Activated T-helper 1 cell treated with Interleukin-2 at 50 U/mL for 16 hours (primary cell): ENCODE measurements at regions not wholly inside any gene's neighbourhood (a gene's known extent, or its start where the extent isn't known, plus 50 kb on each side); places are given as distances from the start of the nearest gene placed in this dataset.
"Not testable (repeated sequence)": the region's sequence is repeated elsewhere in the genome, so short reads cannot be mapped to it uniquely, and the experiment has no call there.

Source experiments
- DNase-seq: peaks from one replicate; pipeline ENCODE4 v3.0.0-alpha.2; 2020; ENCODE audit warnings: low read depth

- DNase-seq, result no peak
Observed at GRCh38 chr1:58836408-58836807, 52.6 kb upstream of the JUN start.

DNA sequence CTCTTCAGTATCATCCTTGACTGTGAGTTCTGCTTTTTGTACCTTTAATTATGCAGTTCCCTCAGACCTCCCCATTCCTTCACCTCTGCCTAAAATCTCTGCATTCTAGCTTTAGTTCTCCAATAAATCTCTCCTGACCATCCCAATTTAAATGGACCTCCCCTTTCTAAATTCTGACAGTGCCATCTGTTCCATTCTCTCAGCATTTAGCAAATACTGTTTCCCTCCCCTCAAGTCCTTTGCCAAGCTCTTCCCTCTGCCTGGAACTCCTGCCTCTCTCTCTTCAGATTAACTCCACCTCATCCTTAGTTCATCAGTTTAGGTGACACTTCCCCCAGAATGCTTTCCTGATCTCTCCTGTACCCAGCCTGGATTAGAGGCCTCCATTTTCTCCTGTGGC is 54.0 kb upstream of the JUN start:
- no peak for DNase-seq

GRCh38 chr1:58839147-58839795 is 55.4 kb upstream of the JUN start:
- DNase-seq, result no peak

DNA sequence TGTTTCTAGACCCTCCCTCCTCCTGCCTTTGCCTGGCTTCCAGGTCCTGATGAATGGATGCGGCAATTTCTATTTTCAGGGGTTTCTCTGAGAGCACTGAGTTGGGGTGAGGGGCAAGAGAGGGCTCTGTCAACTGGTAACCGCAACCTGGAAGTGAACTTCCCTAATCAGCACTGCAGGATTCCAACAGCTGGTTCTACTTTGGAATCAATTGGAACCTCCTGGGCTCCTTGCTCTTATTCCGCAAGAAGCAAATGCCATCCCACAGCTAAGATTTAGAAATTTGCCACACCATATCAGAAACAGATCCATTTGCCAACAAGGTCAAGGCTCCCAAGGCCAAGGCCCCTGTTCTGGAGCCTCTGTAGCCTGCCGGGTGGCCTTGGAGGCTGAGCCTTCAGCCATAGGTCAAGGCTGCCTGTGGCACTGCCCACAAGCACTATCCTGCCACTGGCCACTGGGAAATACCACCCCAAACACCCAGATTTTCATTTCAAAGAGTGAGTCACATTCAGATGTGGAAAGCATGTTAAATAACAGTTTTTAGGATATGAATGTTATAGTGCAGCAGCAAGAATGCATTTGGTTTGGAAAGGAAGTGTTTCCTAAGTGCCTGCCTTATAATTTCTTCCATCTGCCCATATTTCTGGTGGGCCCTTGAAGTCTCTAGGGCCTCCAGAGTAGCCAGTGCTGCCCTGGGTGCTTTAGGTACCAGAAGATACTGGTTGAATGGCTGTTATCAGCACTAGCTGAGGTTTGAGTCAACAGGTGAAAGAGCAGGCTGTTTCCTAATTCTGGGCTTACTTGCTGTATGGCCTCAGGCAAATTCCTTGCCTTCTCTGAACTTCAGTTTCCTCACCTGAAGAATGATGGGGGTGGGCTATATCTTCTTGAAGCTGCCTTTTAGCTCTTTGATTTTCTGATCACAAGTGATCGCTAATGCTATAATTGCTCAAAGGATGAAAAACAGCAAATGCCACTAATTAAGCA is 56.3 kb upstream of the JUN start:
- no peak for DNase-seq

GRCh38 chr1:58841455-58841854 is 57.6 kb upstream of the JUN start:
- no peak for DNase-seq

- no peak for DNase-seq
Observed at GRCh38 chr1:58842941-58843340, 59.1 kb upstream of the JUN start.

DNA sequence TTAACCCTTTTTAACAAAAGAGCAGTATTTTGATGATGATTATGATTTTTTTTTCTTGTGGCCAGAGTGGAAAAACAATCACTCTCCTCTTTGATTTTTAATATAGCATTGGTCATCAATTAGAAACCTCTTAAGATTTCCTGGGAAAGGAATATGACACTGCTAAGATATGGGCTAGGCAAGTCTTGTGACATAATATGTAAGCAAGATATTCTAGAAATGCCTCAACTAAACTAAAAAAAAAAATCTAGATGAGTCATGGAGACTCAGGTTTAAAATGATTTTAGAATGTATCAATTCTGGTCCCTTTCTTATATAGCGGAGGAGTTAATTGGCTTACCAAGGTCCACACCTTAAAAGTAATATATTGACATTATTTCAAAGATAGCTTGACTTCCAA is 60.3 kb upstream of the JUN start:
- DNase-seq, result no peak

- DNase-seq, result no peak
Observed at GRCh38 chr1:58845942-58846341, 62.1 kb upstream of the JUN start.

- no peak for DNase-seq
Observed at GRCh38 chr1:58848818-58849411, 65.1 kb upstream of the JUN start.

GRCh38 chr1:58849551-58849950 is 65.7 kb upstream of the JUN start:
- DNase-seq, result no peak

DNA sequence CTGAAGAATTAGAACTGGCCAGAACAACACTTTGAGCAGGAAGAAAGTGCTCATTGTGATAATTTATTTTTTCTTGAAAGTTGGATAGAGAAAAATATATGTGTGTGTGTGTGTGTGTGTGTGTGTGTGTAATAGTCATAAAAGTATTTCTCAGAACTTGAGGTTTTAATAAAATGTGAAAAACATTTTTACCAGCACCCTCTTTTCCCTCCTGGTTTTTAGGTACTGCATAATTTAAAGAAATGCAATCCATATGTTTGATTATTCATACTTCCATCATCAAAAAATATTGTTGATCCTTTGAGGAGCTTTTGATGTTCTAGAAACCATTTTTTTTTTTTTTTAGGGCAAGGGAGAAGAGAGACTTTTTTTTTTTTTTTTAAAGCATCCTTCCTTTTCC is 66.8 kb upstream of the JUN start:
- DNase-seq, result no peak

DNA sequence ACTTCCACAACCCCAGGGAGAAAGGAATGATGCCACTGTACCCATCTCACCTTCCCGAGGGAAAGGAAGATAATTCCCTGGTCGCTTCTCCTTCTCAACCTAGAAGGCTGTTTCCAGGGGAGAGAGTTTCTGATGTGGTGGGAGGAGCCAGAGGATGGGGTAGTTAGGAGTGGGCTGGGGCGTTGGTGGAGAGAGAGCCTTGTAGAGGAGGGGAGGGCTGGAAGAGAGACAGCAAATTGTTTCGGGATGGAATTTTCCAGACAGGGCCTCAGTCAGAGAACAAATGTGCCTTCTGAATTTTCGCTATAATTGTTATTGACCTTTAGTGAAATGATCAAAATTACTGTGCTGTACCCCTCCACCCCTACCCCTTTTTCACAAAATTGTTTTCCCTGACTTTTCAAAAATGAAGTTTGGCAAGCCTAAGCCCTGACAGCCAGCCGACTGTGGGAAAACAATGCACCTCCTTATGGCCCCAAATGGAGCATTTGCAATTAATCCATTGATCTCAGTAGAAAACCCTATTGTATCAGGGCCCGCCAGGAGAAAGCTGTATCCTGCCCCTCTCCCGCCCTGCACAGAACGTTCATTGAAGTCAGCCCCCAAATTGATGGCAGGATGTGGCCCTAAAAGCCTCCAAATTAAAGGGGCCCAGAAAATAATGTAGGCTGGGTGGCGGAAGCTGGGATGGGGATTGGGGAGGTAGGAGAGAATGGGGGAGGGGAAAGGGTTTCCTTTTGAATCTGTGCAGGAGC is 69.1 kb upstream of the JUN start:
- DNase-seq, result no peak

DNA sequence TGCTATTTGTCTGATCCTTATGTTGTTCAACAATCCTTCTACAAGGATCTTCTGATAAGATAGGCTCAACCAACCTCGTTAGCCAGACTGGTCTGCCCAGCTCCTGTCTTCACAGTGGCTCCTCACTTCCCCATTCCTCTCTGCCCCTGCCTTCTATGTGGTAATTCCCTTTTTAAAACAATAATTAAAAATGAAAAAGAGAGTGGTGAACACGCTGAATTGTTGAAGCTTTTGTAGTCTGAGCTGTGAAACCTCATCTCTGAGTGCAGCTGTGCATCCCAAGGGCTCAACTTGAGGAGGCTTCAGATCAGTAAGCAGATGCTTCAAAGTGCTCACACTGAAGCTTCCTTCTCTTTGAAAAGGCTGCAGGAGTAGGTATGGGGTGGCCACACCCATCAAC is 70.7 kb upstream of the JUN start:
- no peak for DNase-seq

GRCh38 chr1:58855274-58856165 is 71.7 kb upstream of the JUN start:
- no peak for DNase-seq

DNA sequence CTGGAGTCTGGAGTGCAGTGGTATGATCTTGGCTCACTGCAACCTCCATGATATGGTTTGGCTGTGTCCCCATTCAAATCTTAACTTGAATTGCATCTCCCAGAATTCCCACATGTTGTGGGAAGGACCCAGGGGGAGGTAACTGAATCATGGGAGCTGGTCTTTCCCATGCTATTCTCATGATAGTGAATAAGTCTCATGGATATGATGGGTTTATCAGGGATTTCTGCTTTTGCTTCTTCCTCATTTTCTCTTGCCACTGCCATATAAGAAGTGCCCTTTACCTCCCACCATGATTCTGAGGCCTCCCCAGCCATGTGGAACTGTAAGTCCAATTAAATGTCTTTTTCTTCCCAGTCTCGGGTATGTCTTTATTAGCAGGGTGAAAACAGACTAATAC is 72.4 kb upstream of the JUN start:
- DNase-seq, result not testable (repeated sequence)

DNA sequence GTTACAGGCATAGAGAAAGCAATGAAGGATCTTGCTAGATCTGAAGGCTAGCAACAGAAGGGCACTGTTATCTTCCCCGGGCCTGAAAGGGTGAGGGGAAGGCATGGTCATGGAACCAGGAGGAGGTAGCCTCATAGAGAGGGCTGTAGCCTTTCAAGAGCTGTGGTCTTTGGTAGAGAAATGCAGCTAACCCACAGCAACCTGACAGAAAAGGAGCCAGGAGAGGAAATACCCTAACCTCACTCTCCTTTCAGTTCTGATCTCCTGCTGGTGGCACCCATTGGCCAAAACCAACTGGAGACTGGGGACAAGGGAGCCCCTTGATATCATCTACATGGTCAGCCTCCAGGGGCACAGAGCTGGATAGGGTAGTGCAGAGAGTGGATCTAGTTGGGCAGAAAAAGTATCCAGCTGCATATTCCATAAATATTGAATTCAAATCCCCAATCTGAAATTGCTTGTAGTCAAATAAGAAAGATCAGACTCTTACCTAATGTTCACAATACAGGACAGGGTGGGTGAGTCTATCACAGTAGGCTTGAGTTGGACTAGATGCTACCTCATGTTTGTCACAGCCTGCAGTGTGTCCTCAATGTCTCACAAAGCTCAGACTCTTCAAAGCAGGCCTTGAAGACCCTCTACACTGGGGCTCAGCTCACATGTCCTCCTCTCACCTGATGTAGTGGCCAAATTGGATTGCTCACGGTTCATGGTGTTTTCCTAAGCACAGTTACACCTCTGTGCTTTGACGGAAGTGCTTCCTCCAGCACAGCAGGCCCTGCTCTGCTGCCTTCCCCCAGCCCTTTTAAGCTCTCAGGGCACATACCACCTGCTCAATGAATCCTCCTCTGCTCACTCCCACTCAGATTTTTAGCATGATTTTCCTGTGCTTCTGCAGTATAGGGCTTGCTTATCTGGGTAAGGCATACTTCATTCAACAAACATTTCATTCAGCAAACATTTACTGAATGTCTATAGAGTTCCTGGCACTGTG is 74.1 kb upstream of the JUN start:
- peak; percentile 13 for DNase-seq

DNA sequence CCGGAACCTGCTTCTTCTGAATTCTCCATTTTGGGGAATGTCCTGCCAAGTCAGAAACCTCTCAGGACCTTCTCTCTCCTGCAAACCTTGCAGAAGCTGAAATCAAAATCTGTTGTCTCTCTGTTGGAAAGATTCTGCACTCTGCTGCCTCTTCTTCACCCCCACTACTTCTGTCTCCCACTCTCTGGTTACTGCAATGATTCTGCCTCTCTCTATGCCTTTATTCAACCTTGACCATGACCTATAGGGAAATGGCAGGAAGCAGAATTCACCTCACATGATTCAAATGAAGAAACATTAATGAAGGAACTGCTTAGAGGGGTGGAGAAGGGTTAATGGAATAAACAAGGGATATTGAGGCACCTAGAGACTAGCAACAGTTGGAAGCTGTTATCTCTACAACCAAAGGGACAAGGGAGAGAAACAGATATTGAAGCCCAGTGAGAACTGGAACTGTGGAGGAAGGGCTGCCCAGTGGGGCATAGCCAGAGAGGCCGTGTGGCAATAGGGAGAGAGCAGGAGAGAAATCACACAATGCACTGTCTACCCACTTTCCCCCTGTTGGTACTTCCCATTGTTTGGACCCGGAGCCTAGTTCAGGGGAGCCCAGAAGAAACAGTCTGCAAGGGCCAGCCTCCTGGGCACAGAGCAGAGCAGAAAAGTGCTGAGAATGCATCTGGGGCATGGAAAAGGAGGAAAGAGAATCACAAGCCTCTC is 76.1 kb upstream of the JUN start:
- no peak for DNase-seq

GRCh38 chr1:58861076-58861475 is 77.2 kb upstream of the JUN start:
- no peak for DNase-seq

DNA sequence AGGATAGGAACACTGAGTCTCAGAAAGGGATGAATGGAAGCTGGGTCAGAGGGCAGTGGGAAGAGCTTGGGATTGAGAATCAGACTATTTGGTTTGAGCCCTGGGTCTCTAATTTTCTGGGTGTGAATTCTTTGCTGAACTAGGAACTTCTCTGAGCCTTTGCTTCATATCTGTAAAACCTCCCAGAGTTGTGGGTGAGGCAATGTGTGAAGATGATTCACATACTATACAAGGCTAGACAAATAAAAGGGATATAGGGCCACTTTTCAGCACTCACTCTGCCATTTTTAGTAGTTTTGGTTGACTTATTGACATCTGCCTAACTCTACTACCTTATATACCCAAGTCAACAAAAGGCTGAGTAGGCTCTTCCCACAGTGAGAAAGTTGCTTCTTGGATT is 77.7 kb upstream of the JUN start:
- no peak for DNase-seq
